H9 (cell line): ENCODE measurements at regions not wholly inside any gene's neighbourhood (a gene's known extent, or its start where the extent isn't known, plus 50 kb on each side); places are given as distances from the start of the nearest gene placed in this dataset.

Experiments used
- DNase-seq: peaks from one replicate; pipeline ENCODE4 v3.0.0-alpha.2; 2017
- H2AFZ ChIP-seq: one replicate; pipeline ENCODE4 v1.6.1; 2013; ENCODE audit warnings: mild to moderate bottlenecking, low read length, control low read depth, moderate library complexity
- H2AK5ac ChIP-seq: 2 replicates; pipeline ENCODE4 v1.6.1; 2013; ENCODE audit warnings: low read length, control low read depth, mixed read lengths; ENCODE audit not compliant: insufficient read length
- H2BK120ac ChIP-seq: one replicate; pipeline ENCODE4 v1.6.1; 2013; ENCODE audit warnings: low read depth, mild to moderate bottlenecking, low read length, control low read depth, inconsistent platforms; ENCODE audit not compliant: poor library complexity, severe bottlenecking
- H2BK12ac ChIP-seq: 2 replicates; pipeline ENCODE4 v1.6.1; 2013; ENCODE audit warnings: low read length, control low read depth, mixed read lengths, low read depth; ENCODE audit not compliant: insufficient read length
- H2BK15ac ChIP-seq: 2 replicates; pipeline ENCODE4 v1.6.1; 2013; ENCODE audit warnings: low read depth, low read length, control low read depth
- H2BK20ac ChIP-seq: one replicate; pipeline ENCODE4 v1.6.1; 2013; ENCODE audit warnings: low read depth, mild to moderate bottlenecking, low read length, control low read depth, inconsistent platforms; ENCODE audit not compliant: poor library complexity, severe bottlenecking
- H2BK5ac ChIP-seq: 2 replicates; pipeline ENCODE4 v1.6.1; 2013; ENCODE audit warnings: low read length, control low read depth, mixed read lengths; ENCODE audit not compliant: insufficient read length
- H3K14ac ChIP-seq: 2 replicates; pipeline ENCODE4 v1.6.1; 2013; ENCODE audit warnings: low read length, control low read depth; ENCODE audit not compliant: insufficient read depth
- H3K18ac ChIP-seq: 2 replicates; pipeline ENCODE4 v1.6.1; 2013; ENCODE audit warnings: low read depth, mild to moderate bottlenecking, mixed read lengths, low read length, control low read depth; ENCODE audit not compliant: insufficient read length
- H3K23ac ChIP-seq: 2 replicates; pipeline ENCODE4 v1.6.1; 2013; ENCODE audit warnings: low read length, control low read depth, mixed read lengths, low read depth; ENCODE audit not compliant: insufficient read length
- H3K23me2 ChIP-seq: 2 replicates; pipeline ENCODE4 v1.6.1; 2013; ENCODE audit warnings: low read depth, mild to moderate bottlenecking, mixed read lengths, low read length, control low read depth; ENCODE audit not compliant: insufficient read length, poor library complexity, severe bottlenecking
- H3K27ac ChIP-seq: 2 replicates; pipeline ENCODE4 v1.5.1; 2013; ENCODE audit warnings: low read length, control low read depth, mixed read lengths, low read depth; ENCODE audit not compliant: insufficient read length
- H3K27me3 ChIP-seq: 2 replicates; pipeline ENCODE4 v1.6.1; 2013; ENCODE audit warnings: low read length, control low read depth, inconsistent platforms; ENCODE audit not compliant: insufficient read depth
- H3K4ac ChIP-seq: 2 replicates; pipeline ENCODE4 v1.6.1; 2013; ENCODE audit warnings: low read depth, mild to moderate bottlenecking, control low read depth, inconsistent platforms, low read length, moderate library complexity
- H3K4me1 ChIP-seq: 2 replicates; pipeline ENCODE4 v1.6.1; 2013; ENCODE audit warnings: low read length, control low read depth, inconsistent platforms; ENCODE audit not compliant: insufficient read depth
- H3K4me2 ChIP-seq: 2 replicates; pipeline ENCODE4 v1.6.1; 2013; ENCODE audit warnings: low read length, control low read depth, mixed read lengths; ENCODE audit not compliant: insufficient read length, insufficient read depth
- H3K56ac ChIP-seq: 2 replicates; pipeline ENCODE4 v1.6.1; 2013; ENCODE audit warnings: low read depth, mild to moderate bottlenecking, mixed read lengths, low read length, control low read depth; ENCODE audit not compliant: insufficient read length
- H3K79me1 ChIP-seq: 2 replicates; pipeline ENCODE4 v1.6.1; 2013; ENCODE audit warnings: low read depth, mild to moderate bottlenecking, moderate library complexity, low read length, control low read depth, inconsistent platforms; ENCODE audit not compliant: insufficient read depth, poor library complexity, severe bottlenecking
- H3K79me2 ChIP-seq: 2 replicates; pipeline ENCODE4 v1.6.1; 2013; ENCODE audit warnings: low read length, control low read depth, inconsistent platforms; ENCODE audit not compliant: insufficient read depth
- H3K9ac ChIP-seq: 2 replicates; pipeline ENCODE4 v1.6.1; 2013; ENCODE audit warnings: low read length, control low read depth, mixed read lengths; ENCODE audit not compliant: insufficient read length; ENCODE audit errors: extremely low read depth
- H3K9me3 ChIP-seq: one replicate; pipeline ENCODE4 v1.6.1; 2013; ENCODE audit warnings: low read depth, low read length, inconsistent platforms; ENCODE audit not compliant: control insufficient read depth
- H3T11ph ChIP-seq: one replicate; pipeline ENCODE4 v1.6.1; 2013; ENCODE audit warnings: mild to moderate bottlenecking, low read length, control low read depth, inconsistent platforms
- H4K20me1 ChIP-seq: one replicate; pipeline ENCODE4 v1.6.1; 2013; ENCODE audit not compliant: control insufficient read depth, insufficient read length, insufficient read depth
- H4K5ac ChIP-seq: 2 replicates; pipeline ENCODE4 v1.6.1; 2013; ENCODE audit warnings: low read depth, mild to moderate bottlenecking, mixed read lengths, low read length, control low read depth; ENCODE audit not compliant: insufficient read length
- H4K8ac ChIP-seq: replicated peaks from 2 replicates; pipeline ENCODE4 v1.6.1; 2013; ENCODE audit warnings: low read length, control low read depth, mixed read lengths, low read depth; ENCODE audit not compliant: insufficient read length
- H4K91ac ChIP-seq: 2 replicates; pipeline ENCODE4 v1.6.1; 2013; ENCODE audit warnings: low read depth, mild to moderate bottlenecking, moderate library complexity, mixed read lengths, low read length, control low read depth; ENCODE audit not compliant: insufficient read length
- H3K27ac Mint-ChIP-seq, 3 experiments: 2 replicates in 2 of 3; 3 replicates in 1 of 3; pipeline ENCODE4 v1.8.0; 2020 to 2021; ENCODE audit warnings: mixed read lengths in 3 of 3, mild to moderate bottlenecking in 1 of 3, moderate library complexity in 1 of 3
- H3K27me3 Mint-ChIP-seq: 2 replicates; pipeline ENCODE4 v1.8.0; 2021; ENCODE audit warnings: low read depth, mild to moderate bottlenecking, moderate library complexity, mixed read lengths
- H3K36me3 Mint-ChIP-seq, 3 experiments: 2 replicates in 2 of 3; 3 replicates in 1 of 3; pipeline ENCODE4 v1.8.0; 2020 to 2021; ENCODE audit warnings: low read depth in 3 of 3, mixed read lengths in 3 of 3; ENCODE audit not compliant: insufficient read depth in 1 of 3
- H3K4me1 Mint-ChIP-seq, 2 experiments: 2 replicates each; pipeline ENCODE4 v1.8.0; 2020; ENCODE audit warnings: mixed read lengths in 2 of 2
- H3K4me3 Mint-ChIP-seq, 2 experiments: 2 replicates in 1 of 2; 3 replicates in 1 of 2; pipeline ENCODE4 v1.8.0; 2020 to 2021; ENCODE audit warnings: mild to moderate bottlenecking in 2 of 2, mixed read lengths in 2 of 2, moderate library complexity in 1 of 2
- H3K9me3 Mint-ChIP-seq, 2 experiments: 2 replicates in 1 of 2; 3 replicates in 1 of 2; pipeline ENCODE4 v1.8.0; 2020; ENCODE audit warnings: mild to moderate bottlenecking in 2 of 2, mixed read lengths in 2 of 2, moderate library complexity in 1 of 2
- CTCF ChIP-seq: fragments of 200-600 bp; sonication (generic); conservative IDR thresholded peaks from 3 replicates; pipeline ENCODE4 v1.8.0; 2021; ENCODE audit warnings: antibody characterized with exemption, mild to moderate bottlenecking
- WGBS: extraction: QIAGEN DNeasy Blood & Tissue Kit; methylation state at CpG from one replicate; pipeline ENCODE4 v1.1.7; 2013; ENCODE audit warnings: missing lambda C conversion rate, low lambda C conversion rate, mixed read lengths; ENCODE audit not compliant: insufficient read length; ENCODE audit errors: extremely low coverage; 5-methylcytosine and 5-hydroxymethylcytosine counted together

GRCh38 chr9:78697618-78698017 is 400.7 kb downstream of the PSAT1 start:
- Histone ChIP-seq H3K4me1 (no peaks in the 10 kb centered on the region), H3K27me3 (no peaks in the 10 kb centered on the region), H2BK5ac (no peak overlapping the region), H3K79me2 (no peaks in the 10 kb centered on the region), H2AK5ac (no peak overlapping the region), H2AFZ (no peak overlapping the region), H3K9me3 (no peaks in the 10 kb centered on the region), H2BK20ac (no peak overlapping the region), H3K4me2 (no peak overlapping the region), H4K20me1 (no peaks in the 10 kb centered on the region), H3K23me2 (no peaks in the 10 kb centered on the region), H3K4ac (no peak overlapping the region), H4K5ac (no peak overlapping the region), H3K14ac (no peak overlapping the region), H2BK15ac (no peak overlapping the region), H4K91ac (no peak overlapping the region), H3K9ac (no peak overlapping the region), H3K79me1 (no peaks in the 10 kb centered on the region), H2BK120ac (no peak overlapping the region), H3K56ac (no peak overlapping the region), H3K18ac (no peak overlapping the region), H3K27ac (no peak overlapping the region), H2BK12ac (no peak overlapping the region), H3K23ac (no peak overlapping the region), H3T11ph (no peak overlapping the region), H4K8ac (no peak overlapping the region)
- H3K27ac Mint-ChIP-seq = no peak overlapping the region
- no peak for TF ChIP-seq CTCF
- H3K9me3 Mint-ChIP-seq = no peaks in the 10 kb centered on the region; a peak in 1 of 5 replicates
- H3K27me3 Mint-ChIP-seq = no peaks in the 10 kb centered on the region
- peaks cover 0 to 6% of the 10 kb centered on the region in 2 experiments; a peak in 2 of 4 replicates for H3K4me1 Mint-ChIP-seq
- no peaks in the 10 kb centered on the region for H3K36me3 Mint-ChIP-seq
- no CpG with 5 or more reads among the region's 1 CpG for WGBS
- no peak overlapping the region for H3K4me3 Mint-ChIP-seq
- no peak for DNase-seq
